NB4 (cell line): ENCODE measurements at regions not wholly inside any gene's neighbourhood (a gene's known extent, or its start where the extent isn't known, plus 50 kb on each side); places are given as distances from the start of the nearest gene placed in this dataset.

Source experiments
- DNase-seq: peaks from one replicate; pipeline ENCODE4 v3.0.0; 2010; ENCODE audit warnings: low read depth
- H3K4me3 ChIP-seq: one replicate; pipeline ENCODE4 v1.5.1; 2011; ENCODE audit warnings: mild to moderate bottlenecking, low read depth, low read length, moderate library complexity
- CTCF ChIP-seq: IDR thresholded peaks from one replicate; pipeline ENCODE4 v1.5.1; 2012; ENCODE audit warnings: low read depth, low read length
- MAX ChIP-seq: IDR thresholded peaks from 2 replicates; pipeline ENCODE4 v1.6.1; 2011; ENCODE audit warnings: low read depth, low read length
- MYC ChIP-seq: IDR thresholded peaks from 2 replicates; pipeline ENCODE4 v1.6.1; 2011; ENCODE audit warnings: low read depth, low read length
- POLR2A ChIP-seq: IDR thresholded peaks from 2 replicates; pipeline ENCODE4 v1.6.1; 2011; ENCODE audit warnings: mild to moderate bottlenecking; ENCODE audit not compliant: insufficient read length; ENCODE audit errors: extremely low read depth

GRCh38 chr19:30888937-30889336 lies 460.3 kb downstream of the TSHZ3 start:
- no peak for DNase-seq
- TF ChIP-seq MAX = no peak
- no peak for TF ChIP-seq POLR2A
- no peak for TF ChIP-seq CTCF
- no peak for TF ChIP-seq MYC
- H3K4me3 ChIP-seq = no peak overlapping the region

GRCh38 chr19:30887042-30887441 lies 462.2 kb downstream of the TSHZ3 start:
- TF ChIP-seq CTCF (no peak), MAX (no peak), MYC (no peak), POLR2A (no peak)
- H3K4me3 ChIP-seq = no peak overlapping the region
- no peak for DNase-seq

- no peak for DNase-seq
- TF ChIP-seq CTCF (no peak), MYC (no peak), POLR2A (no peak), MAX (no peak)
- H3K4me3 ChIP-seq = no peak overlapping the region
Observed at GRCh38 chr19:30886222-30886621, 463.0 kb downstream of the TSHZ3 start.

- no peak for DNase-seq
- no peak overlapping the region for H3K4me3 ChIP-seq
- no peak for TF ChIP-seq POLR2A
- no peak for TF ChIP-seq CTCF
- TF ChIP-seq MYC = no peak
- TF ChIP-seq MAX = no peak
Observed at GRCh38 chr19:30884146-30884812, 465.0 kb downstream of the TSHZ3 start.

- H3K4me3 ChIP-seq = no peak overlapping the region
- TF ChIP-seq MAX (no peak), MYC (no peak), CTCF (no peak), POLR2A (no peak)
- no peak for DNase-seq
Observed at GRCh38 chr19:30883071-30883470, 466.2 kb downstream of the TSHZ3 start.
